ENCODE measurements at regions not wholly inside any gene's neighbourhood (a gene's known extent, or its start where the extent isn't known, plus 50 kb on each side); places are given as distances from the start of the nearest gene placed in this dataset.

GRCh38 chr22:22410121-22410520 lies 98.4 kb downstream of the ZNF280B start:
- no peak for TF ChIP-seq CTCF (IDR thresholded peaks at IDR 0.05; ENCODE audit: control extremely low read depth in 1 of 3, insufficient read depth in 1 of 3, low read depth in 1 of 3, low read length in 3 of 3)
- no peak for TF ChIP-seq E2F6 (IDR thresholded peaks at IDR 0.05)
- TF ChIP-seq SP1 (IDR thresholded peaks at IDR 0.05; ENCODE audit: low read depth, low read length), result no peak
- no peak for TF ChIP-seq CHD1 (IDR thresholded peaks at IDR 0.05; ENCODE audit: low read depth, low read length)
- no peak for TF ChIP-seq HDAC6 (IDR thresholded peaks at IDR 0.05; ENCODE audit: low read depth, low read length)
- no peak for TF ChIP-seq POLR2A (IDR thresholded peaks at IDR 0.05; ENCODE audit: control extremely low read depth in 1 of 2, low read depth in 2 of 2, low read length in 2 of 2)
- no peak for TF ChIP-seq KDM1A (IDR thresholded peaks at IDR 0.05; ENCODE audit: borderline replicate concordance, low read length)
- TF ChIP-seq POLR2AphosphoS5 (IDR thresholded peaks at IDR 0.05; ENCODE audit: low read depth, low read length), result no peak
- TF ChIP-seq USF2 (IDR thresholded peaks at IDR 0.05; ENCODE audit: low read length), result no peak
- TF ChIP-seq POU5F1 (IDR thresholded peaks at IDR 0.05; ENCODE audit: low read depth, low read length), result no peak
- TF ChIP-seq EP300 (IDR thresholded peaks at IDR 0.05; ENCODE audit: borderline replicate concordance in 1 of 2, low read depth in 2 of 2, low read length in 2 of 2), result no peak
- TF ChIP-seq EZH2 (IDR thresholded peaks at IDR 0.05; ENCODE audit: low read depth, low read length, severe bottlenecking), result no peak
- TF ChIP-seq JUND (IDR thresholded peaks at IDR 0.05; ENCODE audit: low read length), result no peak
- TF ChIP-seq BRCA1 (IDR thresholded peaks at IDR 0.05; ENCODE audit: low read depth, low read length), result no peak

All from H1 (cell line).